NCI-H2196 treated with DMSO at 0.1 percent for 48 hours (cell line): ENCODE measurements at regions not wholly inside any gene's neighbourhood (a gene's known extent, or its start where the extent isn't known, plus 50 kb on each side); places are given as distances from the start of the nearest gene placed in this dataset.

Experiments used
- DNase-seq: peaks from one replicate; lab custom pipeline; 2025; ENCODE audit not compliant: unreplicated experiment; lab: John Stamatoyannopoulos, UW

GRCh38 chr17:68182011-68182306, 65.9 kb upstream of the AMZ2 start:
- no peak for DNase-seq

GRCh38 chr17:68182940-68183551, 64.8 kb upstream of the AMZ2 start:
- DNase-seq: no peak

GRCh38 chr17:68184141-68184571, 63.7 kb upstream of the AMZ2 start:
- no peak for DNase-seq

GRCh38 chr17:68184816-68185436, 62.9 kb upstream of the AMZ2 start:
- DNase-seq: no peak

- no peak for DNase-seq
Measured at GRCh38 chr17:68185820-68186219, 62.0 kb upstream of the AMZ2 start.

- no peak for DNase-seq
Measured at GRCh38 chr17:68190495-68190894, 57.3 kb upstream of the AMZ2 start.

- peak; percentile 5 for DNase-seq
Measured at GRCh38 chr17:68195667-68196393, 52.0 kb upstream of the AMZ2 start.

GRCh38 chr17:68196394-68197090, 51.3 kb upstream of the AMZ2 start:
- DNase-seq: no peak

GRCh38 chr17:68197091-68197996, 50.5 kb upstream of the AMZ2 start:
- no peak for DNase-seq

GRCh38 chr17:68197997-68198930, 49.6 kb upstream of the AMZ2 start:
- DNase-seq: no peak
